Ishikawa (cell line): ENCODE measurements at regions not wholly inside any gene's neighbourhood (a gene's known extent, or its start where the extent isn't known, plus 50 kb on each side); places are given as distances from the start of the nearest gene placed in this dataset.

Source experiments
- CREB1 ChIP-seq: IDR thresholded peaks from 2 replicates; pipeline ENCODE4 v1.6.1; 2012; ENCODE audit warnings: low read depth
- EP300 ChIP-seq: IDR thresholded peaks from 2 replicates; pipeline ENCODE4 v1.6.1; 2012; ENCODE audit warnings: borderline replicate concordance
- FOXM1 ChIP-seq: IDR thresholded peaks from 2 replicates; pipeline ENCODE4 v1.6.1; 2012; ENCODE audit warnings: low read depth, borderline replicate concordance
- NFIC ChIP-seq: IDR thresholded peaks from 2 replicates; pipeline ENCODE4 v1.6.1; 2012
- RAD21 ChIP-seq: IDR thresholded peaks from 2 replicates; pipeline ENCODE4 v1.6.1; 2012; ENCODE audit warnings: low read depth
- YY1 ChIP-seq: IDR thresholded peaks from 2 replicates; pipeline ENCODE4 v1.6.1; 2012; ENCODE audit warnings: low read depth

- no peak for TF ChIP-seq CREB1
- no peak for TF ChIP-seq RAD21
- TF ChIP-seq YY1, result no peak
- TF ChIP-seq FOXM1, result no peak
- TF ChIP-seq NFIC, result no peak
- no peak for TF ChIP-seq EP300
Measured at GRCh38 chr4:57344296-57344695, 234.1 kb upstream of the IGFBP7 start.
